DOHH2 (cell line): ENCODE measurements at regions not wholly inside any gene's neighbourhood (a gene's known extent, or its start where the extent isn't known, plus 50 kb on each side); places are given as distances from the start of the nearest gene placed in this dataset.

Experiments
- H3F3A ChIP-seq: fragments of 200-600 bp; sonication (generic), shearing (Covaris generic); 2 replicates; pipeline ENCODE4 v1.6.0; 2016; ENCODE audit warnings: antibody characterized with exemption, mild to moderate bottlenecking; ENCODE audit not compliant: control insufficient read depth, insufficient read depth
- H3K27ac ChIP-seq: fragments of 200-600 bp; sonication (generic); 2 replicates; pipeline ENCODE4 v1.5.1; 2014; ENCODE audit warnings: low read depth, mild to moderate bottlenecking, low read length, moderate library complexity
- H3K27me3 ChIP-seq: fragments of 200-600 bp; sonication (generic); 2 replicates; pipeline ENCODE4 v1.6.1; 2014; ENCODE audit warnings: mild to moderate bottlenecking, low read length, mixed read lengths; ENCODE audit not compliant: control insufficient read depth
- H3K36me3 ChIP-seq: fragments of 200-600 bp; sonication (generic); 2 replicates; pipeline ENCODE4 v1.6.1; 2014; ENCODE audit warnings: mild to moderate bottlenecking, low read length, moderate library complexity, mixed read lengths; ENCODE audit not compliant: control insufficient read depth
- H3K4me1 ChIP-seq: fragments of 200-600 bp; sonication (generic); 2 replicates; pipeline ENCODE4 v1.6.1; 2014; ENCODE audit warnings: mild to moderate bottlenecking, low read length, mixed read lengths; ENCODE audit not compliant: control insufficient read depth
- H3K4me2 ChIP-seq: fragments of 200-600 bp; sonication (generic); 2 replicates; pipeline ENCODE4 v1.6.0; 2014; ENCODE audit warnings: mild to moderate bottlenecking, low read length, moderate library complexity
- H3K4me3 ChIP-seq: fragments of 200-600 bp; sonication (generic); 2 replicates; pipeline ENCODE4 v1.5.1; 2014; ENCODE audit warnings: mild to moderate bottlenecking, low read length, mixed read lengths
- H3K79me2 ChIP-seq: fragments of 200-600 bp; sonication (generic); 2 replicates; pipeline ENCODE4 v1.6.1; 2014; ENCODE audit warnings: mild to moderate bottlenecking, low read length, mixed read lengths; ENCODE audit not compliant: control insufficient read depth
- H3K9me2 ChIP-seq: fragments of 200-600 bp; sonication (generic); replicated peaks from 2 replicates; pipeline ENCODE4 v1.6.1; 2014; ENCODE audit warnings: mild to moderate bottlenecking, low read length, mixed read lengths; ENCODE audit not compliant: control insufficient read depth
- H3K9me3 ChIP-seq: fragments of 200-600 bp; sonication (generic); 2 replicates; pipeline ENCODE4 v1.6.1; 2014; ENCODE audit warnings: antibody characterized with exemption, low read length, mixed read lengths; ENCODE audit not compliant: control insufficient read depth, insufficient read depth
- H4K20me1 ChIP-seq: fragments of 200-600 bp; sonication (generic); 2 replicates; pipeline ENCODE4 v1.6.0; 2014; ENCODE audit warnings: low read depth, mild to moderate bottlenecking, antibody characterized with exemption, low read length, moderate library complexity; ENCODE audit not compliant: control insufficient read depth, insufficient read depth
- EZH2phosphoT487 ChIP-seq: fragments of 200-600 bp; sonication (generic); IDR thresholded peaks from 2 replicates; pipeline ENCODE4 v1.6.1; 2017; ENCODE audit warnings: borderline replicate concordance, mild to moderate bottlenecking, antibody characterized with exemption, low read length, moderate library complexity, mixed read lengths
- TF ChIP-seq, protein P1 (sequence below): fragments of 200-600 bp; sonication (generic); IDR thresholded peaks from one replicate; pipeline ENCODE4 v1.5.1; 2014; ENCODE audit warnings: antibody characterized with exemption, mild to moderate bottlenecking, low read depth, low read length; ENCODE audit not compliant: poor library complexity, severe bottlenecking

DNA sequence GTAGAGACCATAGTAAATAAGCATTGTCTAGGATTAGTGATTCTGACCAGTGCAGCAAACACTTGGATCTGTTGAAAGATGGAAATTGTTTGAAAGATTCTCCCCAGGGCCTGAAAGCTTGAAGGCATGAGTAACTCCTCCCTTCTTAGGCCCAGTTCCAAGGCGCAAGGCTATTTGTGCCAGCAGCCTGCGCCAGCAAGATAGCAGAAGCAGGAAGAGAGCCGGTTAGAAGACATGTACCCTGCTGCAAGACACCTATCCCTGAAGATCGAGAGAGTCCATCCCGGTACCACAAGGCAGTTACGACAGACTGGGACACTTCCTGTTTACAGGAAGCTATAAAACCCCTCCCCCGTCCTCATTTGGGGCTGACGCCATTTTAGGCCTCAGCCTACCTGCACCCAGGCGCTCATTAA lies 72.4 kb upstream of the JADE1 start:
- H3K9me3 ChIP-seq, result no peaks in the 10 kb centered on the region
- H4K20me1 ChIP-seq, result no peaks in the 10 kb centered on the region
- no peaks in the 10 kb centered on the region for H3F3A ChIP-seq
- TF ChIP-seq, protein P1, sequence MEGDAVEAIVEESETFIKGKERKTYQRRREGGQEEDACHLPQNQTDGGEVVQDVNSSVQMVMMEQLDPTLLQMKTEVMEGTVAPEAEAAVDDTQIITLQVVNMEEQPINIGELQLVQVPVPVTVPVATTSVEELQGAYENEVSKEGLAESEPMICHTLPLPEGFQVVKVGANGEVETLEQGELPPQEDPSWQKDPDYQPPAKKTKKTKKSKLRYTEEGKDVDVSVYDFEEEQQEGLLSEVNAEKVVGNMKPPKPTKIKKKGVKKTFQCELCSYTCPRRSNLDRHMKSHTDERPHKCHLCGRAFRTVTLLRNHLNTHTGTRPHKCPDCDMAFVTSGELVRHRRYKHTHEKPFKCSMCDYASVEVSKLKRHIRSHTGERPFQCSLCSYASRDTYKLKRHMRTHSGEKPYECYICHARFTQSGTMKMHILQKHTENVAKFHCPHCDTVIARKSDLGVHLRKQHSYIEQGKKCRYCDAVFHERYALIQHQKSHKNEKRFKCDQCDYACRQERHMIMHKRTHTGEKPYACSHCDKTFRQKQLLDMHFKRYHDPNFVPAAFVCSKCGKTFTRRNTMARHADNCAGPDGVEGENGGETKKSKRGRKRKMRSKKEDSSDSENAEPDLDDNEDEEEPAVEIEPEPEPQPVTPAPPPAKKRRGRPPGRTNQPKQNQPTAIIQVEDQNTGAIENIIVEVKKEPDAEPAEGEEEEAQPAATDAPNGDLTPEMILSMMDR, result no peak
- TF ChIP-seq EZH2phosphoT487, result no peak
- no peak overlapping the region for H3K4me2 ChIP-seq
- no peaks in the 10 kb centered on the region for H3K36me3 ChIP-seq
- no peaks in the 10 kb centered on the region for H3K9me2 ChIP-seq
- H3K27ac ChIP-seq, result no peak overlapping the region
- no peaks in the 10 kb centered on the region for H3K79me2 ChIP-seq
- H3K4me1 ChIP-seq, result no peaks in the 10 kb centered on the region
- no peak overlapping the region for H3K4me3 ChIP-seq
- H3K27me3 ChIP-seq, result no peaks in the 10 kb centered on the region

DNA sequence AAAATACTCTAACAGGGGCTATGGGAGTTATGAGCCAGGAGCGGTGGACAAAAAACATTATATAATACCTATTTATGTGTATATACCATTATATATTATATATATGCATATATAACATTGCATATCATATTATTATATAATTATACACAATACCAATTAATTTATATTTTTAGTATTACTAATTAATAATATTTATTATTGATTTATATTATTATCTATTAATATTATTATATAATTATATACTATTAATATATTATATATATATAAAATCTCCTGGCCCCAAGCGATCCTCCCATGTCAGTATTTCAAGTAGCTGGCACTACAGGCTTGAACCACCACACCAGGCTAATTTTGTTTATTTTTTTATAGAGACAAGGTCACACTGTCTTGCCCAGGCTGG lies 73.8 kb upstream of the JADE1 start:
- Histone ChIP-seq H3K9me3 (no peaks in the 10 kb centered on the region), H3K79me2 (no peaks in the 10 kb centered on the region), H3K4me3 (no peak overlapping the region), H3K27me3 (no peaks in the 10 kb centered on the region), H3K36me3 (no peaks in the 10 kb centered on the region), H3K4me1 (no peaks in the 10 kb centered on the region), H4K20me1 (no peaks in the 10 kb centered on the region), H3K9me2 (no peaks in the 10 kb centered on the region), H3F3A (no peaks in the 10 kb centered on the region), H3K27ac (no peak overlapping the region), H3K4me2 (no peak overlapping the region)
- TF ChIP-seq, protein P1, result no peak
- TF ChIP-seq EZH2phosphoT487, result no peak

- no peak overlapping the region for H3K4me3 ChIP-seq
- H3K27me3 ChIP-seq, result no peaks in the 10 kb centered on the region; the same call in 1 of the 2 replicates
- H3K27ac ChIP-seq, result no peak overlapping the region
- H3K9me3 ChIP-seq, result no peaks in the 10 kb centered on the region
- no peaks in the 10 kb centered on the region for H4K20me1 ChIP-seq
- H3K36me3 ChIP-seq, result no peaks in the 10 kb centered on the region
- no peaks in the 10 kb centered on the region for H3K4me1 ChIP-seq
- H3K79me2 ChIP-seq, result no peaks in the 10 kb centered on the region
- TF ChIP-seq EZH2phosphoT487, result no peak
- TF ChIP-seq, protein P1, result no peak
- no peaks in the 10 kb centered on the region for H3F3A ChIP-seq
- H3K9me2 ChIP-seq, result no peaks in the 10 kb centered on the region
- no peak overlapping the region for H3K4me2 ChIP-seq
Measured at GRCh38 chr4:128728190-128728589, 81.3 kb upstream of the JADE1 start.

- Histone ChIP-seq H3F3A (no peaks in the 10 kb centered on the region), H3K79me2 (no peaks in the 10 kb centered on the region), H3K4me3 (no peak overlapping the region), H3K4me1 (no peaks in the 10 kb centered on the region), H3K36me3 (no peaks in the 10 kb centered on the region), H3K9me3 (no peaks in the 10 kb centered on the region), H3K4me2 (no peak overlapping the region), H3K27me3 (no peaks in the 10 kb centered on the region; the same call in 1 of the 2 replicates), H3K9me2 (no peaks in the 10 kb centered on the region), H4K20me1 (no peaks in the 10 kb centered on the region), H3K27ac (no peak overlapping the region)
- TF ChIP-seq EZH2phosphoT487, result no peak
- TF ChIP-seq, protein P1, result no peak
Measured at GRCh38 chr4:128727658-128728057, 81.8 kb upstream of the JADE1 start.
